ENCODE measurements at regions not wholly inside any gene's neighbourhood (a gene's known extent, or its start where the extent isn't known, plus 50 kb on each side); places are given as distances from the start of the nearest gene placed in this dataset.
"Not testable (repeated sequence)": the region's sequence is repeated elsewhere in the genome, so short reads cannot be mapped to it uniquely, and the experiment has no call there.

GRCh38 chr16:85445779-85446222, 167.3 kb upstream of the GSE1 start:
- DNase-seq (ENCODE audit: insufficient read length, low spot score) = no peak
- no peak for FAIRE-seq

DNA sequence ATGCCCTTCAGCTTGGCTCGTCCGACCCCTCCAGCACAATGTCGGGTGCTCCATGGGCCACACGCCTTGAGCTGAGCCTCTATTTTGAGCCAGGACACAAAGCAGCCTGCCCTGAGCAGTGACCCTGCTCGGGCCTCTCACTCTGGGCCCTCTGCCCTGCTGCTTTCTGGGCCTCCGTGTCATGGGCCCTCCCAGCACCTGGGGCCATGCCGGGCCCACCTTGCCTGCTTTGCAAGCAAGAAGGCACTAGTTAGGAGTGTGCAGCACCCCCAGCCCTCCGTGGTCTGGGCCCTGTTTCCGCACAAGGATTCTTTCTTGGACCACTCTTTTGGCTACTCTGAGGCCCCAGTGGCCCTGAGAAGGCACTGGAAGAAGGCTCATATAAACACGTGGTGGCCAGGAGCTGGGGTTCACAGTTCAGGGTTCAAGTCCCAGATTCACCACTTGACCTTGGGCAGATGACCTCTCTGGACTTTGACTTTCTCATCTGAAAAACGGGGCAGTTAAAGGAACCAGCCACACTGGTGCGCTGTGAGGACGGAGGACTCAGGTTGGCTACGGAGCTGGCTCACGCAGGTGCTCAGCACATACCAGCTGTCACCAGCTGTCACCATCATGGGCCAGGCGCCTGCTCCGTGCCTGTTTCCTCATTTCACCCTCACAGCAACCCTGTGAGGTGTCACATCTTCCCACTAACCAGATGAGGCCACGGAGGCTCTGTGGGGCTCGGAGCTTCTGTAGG, 166.0 kb upstream of the GSE1 start:
- DNase-seq (ENCODE audit: insufficient read length, low spot score) (no peak), FAIRE-seq (no peak)

DNA sequence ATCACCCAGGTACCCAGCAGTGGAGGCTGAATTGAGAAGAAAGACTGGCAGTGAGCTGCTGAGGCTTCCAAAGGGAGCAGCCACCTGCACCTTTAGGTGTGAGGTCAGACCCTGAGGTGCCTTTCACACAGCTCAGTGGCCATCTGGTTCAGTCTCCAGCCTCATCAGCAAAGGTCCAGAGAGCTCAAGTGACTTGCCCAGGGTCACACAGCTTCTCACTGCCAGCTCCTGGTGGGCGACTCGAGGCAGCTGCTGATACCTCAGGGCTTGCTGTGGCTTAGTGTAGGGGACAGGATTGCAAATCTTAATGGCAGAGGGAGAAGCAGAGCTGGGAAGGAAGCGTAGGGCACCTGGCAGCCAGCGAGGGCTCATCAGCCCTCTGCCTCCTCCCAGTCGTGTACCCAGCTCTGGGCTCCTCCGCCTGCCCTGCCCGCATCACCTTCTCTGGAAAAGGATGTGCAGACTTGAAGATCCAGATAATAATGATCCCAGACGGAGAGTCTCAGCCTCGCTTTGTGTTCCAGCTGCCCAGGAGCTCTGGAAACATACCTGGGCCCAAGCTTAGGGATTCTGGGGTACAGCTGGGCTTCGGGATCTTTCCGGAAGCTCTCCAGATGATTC, 165.3 kb upstream of the GSE1 start:
- FAIRE-seq = no peak
- DNase-seq (ENCODE audit: insufficient read length, low spot score) = no peak

DNA sequence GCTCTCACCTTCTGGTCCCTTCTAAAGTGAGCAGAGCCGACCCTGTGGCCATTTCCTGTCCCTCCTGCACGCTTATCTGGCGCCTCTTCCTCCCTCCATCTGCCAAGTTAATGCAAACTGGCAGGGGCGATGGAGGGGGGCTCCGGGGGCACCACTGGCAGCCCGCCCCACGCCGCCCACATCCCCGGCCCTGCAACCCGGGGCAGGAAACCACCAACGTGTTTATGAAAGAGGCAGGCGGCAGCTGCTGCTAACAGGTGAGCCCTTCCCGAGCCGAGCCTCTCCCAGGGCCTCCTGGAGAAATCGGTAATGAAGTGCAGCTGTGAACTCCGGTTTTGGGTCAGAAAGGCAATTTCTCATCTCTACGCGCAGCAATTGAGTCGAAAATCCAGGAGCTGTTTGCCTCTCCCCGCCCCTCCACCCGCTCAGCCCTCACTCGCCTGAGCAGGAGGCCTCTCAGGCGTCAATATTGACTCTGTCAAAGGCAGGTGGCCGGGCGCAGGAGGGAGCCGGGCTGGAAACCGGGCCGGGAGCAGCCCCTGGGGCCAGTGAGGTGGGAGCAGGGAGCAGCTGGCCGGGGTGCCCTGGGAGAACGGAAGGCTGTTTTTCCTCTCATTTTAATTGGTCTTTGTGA, 164.4 kb upstream of the GSE1 start:
- FAIRE-seq (no peak), DNase-seq (ENCODE audit: insufficient read length, low spot score) (no peak)

- no peak for FAIRE-seq
Measured at GRCh38 chr16:85449191-85449884, 163.8 kb upstream of the GSE1 start.

DNA sequence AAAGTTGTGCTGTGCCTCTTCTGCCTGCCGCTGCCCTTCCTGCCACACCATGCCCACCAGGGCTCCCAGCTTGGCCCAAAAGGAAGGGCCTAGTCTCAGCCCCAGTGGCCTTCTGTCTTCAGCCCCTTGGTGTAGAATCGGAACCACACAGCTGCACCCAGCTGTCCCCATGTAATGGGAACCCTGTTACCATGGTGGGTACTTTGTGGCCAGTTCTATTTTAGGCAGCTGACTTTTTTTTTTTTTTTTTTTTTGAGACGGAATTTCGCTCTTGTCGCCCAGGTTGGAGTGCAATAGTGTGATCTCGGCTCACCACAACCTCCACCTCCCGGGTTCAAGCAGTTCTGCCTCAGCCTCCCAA, 163.3 kb upstream of the GSE1 start:
- DNase-seq (ENCODE audit: insufficient read length, low spot score) (no peak), FAIRE-seq (no peak)

More at GRCh38 chr16:85449191-85449884, 163.8 kb upstream of the GSE1 start:
- no peak for DNase-seq (ENCODE audit: insufficient read length, low spot score)

- DNase-seq (ENCODE audit: insufficient read length, low spot score); FAIRE-seq: not testable (repeated sequence)
Measured at GRCh38 chr16:85451142-85451541, 162.0 kb upstream of the GSE1 start.

- DNase-seq (ENCODE audit: insufficient read length, low spot score) (no peak), FAIRE-seq (no peak)
Measured at GRCh38 chr16:85451641-85452363, 161.3 kb upstream of the GSE1 start.

- no peak for DNase-seq (ENCODE audit: insufficient read length, low spot score)
- FAIRE-seq = no peak
Measured at GRCh38 chr16:85452364-85453193, 160.5 kb upstream of the GSE1 start.

DNA sequence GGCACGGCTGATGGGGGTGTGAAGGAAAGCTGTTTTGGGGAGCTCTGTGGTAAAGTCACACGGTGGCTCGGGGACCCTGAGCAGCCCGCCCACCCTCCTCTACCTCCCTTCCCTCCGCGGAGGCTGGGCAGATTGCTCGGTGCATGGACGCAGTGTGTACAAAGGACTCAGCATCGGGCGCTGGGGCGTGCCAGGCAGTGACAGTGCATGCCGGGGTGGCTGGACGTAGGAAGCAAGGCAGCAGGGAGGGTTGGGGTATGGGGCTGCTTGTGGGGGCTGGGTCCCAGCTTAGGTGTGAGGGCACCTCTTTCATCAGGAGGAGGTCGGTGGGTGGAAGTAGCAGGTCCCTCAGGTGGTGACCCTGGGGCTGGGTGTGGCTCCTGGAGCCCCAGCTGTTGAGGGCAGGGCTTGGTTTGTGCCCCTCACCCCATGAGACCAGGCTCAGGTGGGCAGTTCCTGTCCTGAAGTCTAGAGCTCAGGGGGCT, 159.9 kb upstream of the GSE1 start:
- no peak for FAIRE-seq
- DNase-seq (ENCODE audit: insufficient read length, low spot score) = no peak

- DNase-seq (ENCODE audit: insufficient read length, low spot score) (no peak), FAIRE-seq (no peak)
Measured at GRCh38 chr16:85453703-85454102, 159.4 kb upstream of the GSE1 start.

DNA sequence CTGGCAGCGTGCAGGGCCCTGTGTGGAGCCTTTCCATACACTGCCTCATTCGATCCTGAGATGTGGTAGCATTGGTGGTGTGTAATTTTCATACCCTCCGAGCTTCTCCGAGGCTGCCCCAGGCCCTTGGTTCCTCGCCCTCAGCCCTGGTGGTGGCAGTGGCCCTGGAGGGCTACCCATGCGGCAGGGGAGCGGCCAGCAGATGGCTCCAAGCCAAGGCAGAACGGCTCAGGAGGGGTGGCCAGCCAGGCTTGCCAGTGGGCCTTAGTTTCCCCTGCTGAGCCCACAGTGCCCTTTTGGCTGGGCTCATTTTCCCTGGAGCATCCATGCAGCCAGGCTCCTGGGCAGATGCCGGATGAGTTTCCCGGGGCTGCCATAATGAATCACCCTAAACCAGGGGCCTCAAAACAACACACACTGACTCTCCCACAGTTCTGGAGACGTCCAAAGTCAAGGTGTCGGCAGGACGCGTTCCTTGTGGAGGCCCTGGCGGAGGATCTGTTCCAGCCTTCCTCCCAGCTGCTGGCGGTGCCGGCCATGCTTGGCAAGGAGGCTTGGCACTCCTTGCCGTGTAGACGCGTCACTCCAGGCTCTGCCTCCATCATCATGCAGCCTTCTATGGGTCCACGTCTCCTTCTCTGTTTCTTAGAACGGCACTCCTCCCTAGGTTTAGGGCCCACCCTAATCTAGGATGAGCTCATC, 158.8 kb upstream of the GSE1 start:
- DNase-seq (ENCODE audit: insufficient read length, low spot score) (no peak), FAIRE-seq (no peak)

GRCh38 chr16:85455534-85455933, 157.6 kb upstream of the GSE1 start:
- no peak for DNase-seq (ENCODE audit: insufficient read length, low spot score)
- FAIRE-seq = no peak

DNA sequence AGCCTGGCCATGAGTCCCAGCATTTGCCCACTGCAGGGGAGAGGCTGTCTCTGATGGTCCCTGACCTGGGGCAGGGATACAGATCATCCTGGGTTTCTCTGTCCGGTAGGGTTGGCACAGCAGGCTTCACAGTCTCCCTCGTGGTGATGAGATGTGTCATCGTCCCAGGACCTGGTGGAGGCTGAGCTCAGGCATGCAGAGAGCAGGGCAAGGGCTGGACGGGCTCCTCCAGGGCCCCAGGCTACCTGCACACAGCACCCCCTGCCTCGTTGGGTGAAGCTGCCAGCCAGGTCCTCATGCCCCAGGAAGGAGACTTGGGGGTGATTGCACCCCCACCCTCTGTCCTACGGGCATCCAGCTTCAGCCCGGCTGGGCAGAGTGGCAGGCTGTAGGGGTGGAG, 155.8 kb upstream of the GSE1 start:
- DNase-seq (ENCODE audit: insufficient read length, low spot score) (no peak), FAIRE-seq (no peak)

- no peak for DNase-seq (ENCODE audit: insufficient read length, low spot score)
- no peak for FAIRE-seq
Measured at GRCh38 chr16:85458968-85459367, 154.2 kb upstream of the GSE1 start.

DNA sequence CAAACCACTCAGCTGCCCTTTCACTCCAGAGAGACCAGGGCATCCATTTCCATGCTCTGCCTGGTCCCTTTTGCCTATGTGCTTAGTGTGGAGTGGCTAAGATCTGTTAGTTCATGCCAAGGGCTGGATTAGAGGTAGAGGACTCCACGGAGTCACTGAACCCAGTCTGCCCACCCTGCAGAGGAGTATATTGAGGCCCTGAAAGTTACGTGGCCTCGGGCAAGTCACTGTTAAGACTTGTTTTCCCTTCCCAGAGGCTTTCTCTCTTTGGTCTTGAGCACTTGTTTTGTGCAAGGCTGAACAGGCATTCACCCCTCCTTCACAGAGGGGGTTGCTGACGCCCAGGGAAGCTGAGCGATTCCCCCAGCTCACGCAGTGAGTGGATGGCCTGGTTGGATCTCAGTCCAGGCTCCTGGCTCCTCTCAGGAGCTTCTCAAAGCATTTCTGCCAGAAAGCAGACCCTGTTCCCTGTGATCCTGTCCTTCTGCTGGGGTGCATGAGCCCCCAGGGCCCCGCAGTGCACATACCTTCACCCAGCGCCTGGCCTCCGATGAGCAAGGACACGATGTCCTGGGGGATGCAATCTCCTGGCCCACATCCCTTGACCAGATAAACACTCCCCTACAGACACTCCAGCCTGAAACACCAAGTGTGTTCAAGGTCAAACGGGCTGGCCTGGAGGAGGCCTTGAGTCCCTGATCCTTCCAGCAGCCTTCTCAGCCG, 153.4 kb upstream of the GSE1 start:
- no peak for DNase-seq (ENCODE audit: insufficient read length, low spot score)
- no peak for FAIRE-seq

DNA sequence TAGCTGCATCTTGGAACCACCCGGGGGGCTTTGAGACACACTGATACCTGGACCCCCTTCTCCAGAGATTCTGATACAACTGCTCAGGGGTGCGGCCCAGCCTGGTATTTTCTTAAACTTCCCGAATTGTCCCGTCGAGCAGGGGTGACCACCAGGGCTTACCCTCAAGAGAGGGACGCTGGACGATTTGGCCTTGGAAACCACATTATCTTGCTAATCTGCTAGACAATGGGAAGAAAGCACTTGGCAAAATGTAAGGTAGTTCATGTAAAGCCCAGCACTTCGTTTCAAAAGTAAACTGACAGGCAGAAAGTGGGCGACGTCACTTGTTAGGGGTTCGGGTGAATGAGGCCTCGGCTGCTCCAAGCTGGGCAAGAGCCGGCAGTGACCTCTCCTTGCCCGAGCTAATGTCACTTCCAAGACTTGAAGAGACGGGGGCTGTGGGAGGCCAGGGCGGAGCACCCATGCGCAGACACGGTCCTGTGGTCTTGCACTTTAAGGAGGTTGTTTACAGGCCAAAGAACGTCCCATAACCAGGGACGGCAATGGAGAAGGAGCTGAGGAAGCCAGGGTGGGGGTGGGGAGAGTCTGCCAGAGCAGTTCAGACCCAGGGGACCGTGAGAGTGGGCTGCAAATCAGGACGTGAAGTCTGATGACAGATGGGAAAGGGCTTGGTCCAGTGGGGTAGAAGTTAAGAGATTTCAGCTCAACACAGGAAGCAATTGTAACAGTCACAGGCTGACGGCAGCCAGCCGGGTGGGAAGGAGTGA, 152.7 kb upstream of the GSE1 start:
- no peak for FAIRE-seq
- DNase-seq (ENCODE audit: insufficient read length, low spot score) = no peak

Data from HTR-8/SVneo (cell line).